ENCODE measurements at regions not wholly inside any gene's neighbourhood (a gene's known extent, or its start where the extent isn't known, plus 50 kb on each side); places are given as distances from the start of the nearest gene placed in this dataset.

DNA sequence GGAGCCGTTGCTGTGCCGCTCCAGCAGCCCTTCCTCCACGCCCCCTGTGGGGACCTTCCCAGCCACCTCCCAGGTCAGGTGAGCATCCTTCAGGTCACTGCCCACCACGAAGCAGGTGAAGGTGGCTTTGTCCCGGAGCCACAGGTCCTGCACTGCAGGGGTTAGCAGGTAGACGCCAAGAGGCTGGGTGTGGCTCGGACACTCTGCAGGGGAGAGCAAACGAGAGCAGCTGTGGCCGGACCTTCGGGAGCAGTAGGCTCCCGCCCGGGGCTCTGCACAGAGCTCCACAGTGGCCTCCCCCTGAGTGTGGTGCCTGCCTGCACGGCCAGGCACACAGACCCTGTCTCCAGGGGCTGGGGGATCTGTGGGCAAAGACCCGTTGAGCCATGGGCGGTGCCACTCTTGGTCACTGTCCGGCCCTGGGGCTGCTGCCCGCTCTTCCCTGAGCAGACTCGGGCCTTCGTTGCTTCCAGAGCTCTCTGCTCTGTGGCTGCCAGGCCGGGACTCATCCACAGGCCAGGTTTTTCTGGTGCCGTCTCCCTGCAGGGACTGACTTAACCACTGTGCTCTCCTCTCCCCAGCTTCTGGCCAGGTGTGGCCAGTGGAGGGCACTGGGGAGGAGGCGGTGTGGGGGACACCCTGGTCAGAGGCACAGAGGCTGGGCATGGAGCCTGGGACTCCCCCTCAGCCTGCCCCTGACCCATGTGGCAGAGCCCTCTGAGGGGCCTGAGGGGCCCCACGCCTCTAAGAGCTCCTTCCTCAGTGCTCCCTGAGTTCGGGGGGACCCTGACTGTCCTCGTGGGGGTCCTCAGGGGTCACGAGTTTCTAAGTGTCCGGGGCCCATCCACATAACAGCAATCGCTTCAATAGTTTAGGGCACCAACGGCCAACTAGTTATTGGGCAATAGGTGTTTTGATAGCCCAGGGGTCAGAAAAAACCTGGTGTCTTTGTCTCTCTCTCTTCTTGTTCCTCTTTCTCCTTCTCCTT is 314.9 kb downstream of the TMEM121 start:
- TF ChIP-seq CTCF (IDR thresholded peaks at IDR 0.05; ENCODE audit: low read depth, low read length): no peak

GRCh38 chr14:105842105-105842504 is 315.7 kb downstream of the TMEM121 start:
- H3K4me3 ChIP-seq (ENCODE audit: low read depth, low read length): no peak overlapping the region
- no peak for TF ChIP-seq CTCF (IDR thresholded peaks at IDR 0.05; ENCODE audit: low read depth, low read length)

More for the DNA sequence above, 314.9 kb downstream of the TMEM121 start:
- H3K4me3 ChIP-seq (ENCODE audit: low read depth, low read length): no peak overlapping the region

DNA sequence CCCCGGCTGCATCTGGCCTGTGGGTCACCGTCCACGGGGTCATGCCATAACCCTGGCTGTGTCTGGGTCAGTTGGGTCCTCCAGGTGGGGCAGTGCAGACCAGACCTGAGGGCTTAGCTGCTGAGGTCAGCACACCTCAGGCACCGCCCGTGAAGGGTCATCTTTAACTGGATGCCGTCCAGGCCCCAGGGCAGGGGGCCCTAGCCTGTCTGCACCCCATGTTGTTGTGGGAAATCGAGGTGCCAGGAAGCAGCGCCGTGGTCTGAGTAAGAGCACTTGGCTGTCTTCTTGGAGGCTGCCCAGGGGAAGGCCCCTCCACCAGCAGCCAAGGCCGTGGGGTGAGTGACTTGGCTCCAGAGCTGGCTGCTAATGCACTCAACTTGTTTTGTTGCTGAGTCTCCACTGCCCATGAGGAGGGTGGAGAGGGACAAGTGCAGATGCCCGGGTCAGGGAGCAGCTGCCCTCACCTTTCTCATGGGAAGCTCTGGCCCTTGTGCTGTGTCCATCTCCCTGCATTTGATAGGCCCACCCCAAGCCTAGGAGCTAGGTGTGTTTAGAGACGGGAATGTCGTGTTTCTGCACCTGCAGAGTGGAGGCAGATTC is 317.2 kb downstream of the TMEM121 start:
- no peak for TF ChIP-seq CTCF (IDR thresholded peaks at IDR 0.05; ENCODE audit: low read depth, low read length)
- H3K4me3 ChIP-seq (ENCODE audit: low read depth, low read length): no peak overlapping the region

DNA sequence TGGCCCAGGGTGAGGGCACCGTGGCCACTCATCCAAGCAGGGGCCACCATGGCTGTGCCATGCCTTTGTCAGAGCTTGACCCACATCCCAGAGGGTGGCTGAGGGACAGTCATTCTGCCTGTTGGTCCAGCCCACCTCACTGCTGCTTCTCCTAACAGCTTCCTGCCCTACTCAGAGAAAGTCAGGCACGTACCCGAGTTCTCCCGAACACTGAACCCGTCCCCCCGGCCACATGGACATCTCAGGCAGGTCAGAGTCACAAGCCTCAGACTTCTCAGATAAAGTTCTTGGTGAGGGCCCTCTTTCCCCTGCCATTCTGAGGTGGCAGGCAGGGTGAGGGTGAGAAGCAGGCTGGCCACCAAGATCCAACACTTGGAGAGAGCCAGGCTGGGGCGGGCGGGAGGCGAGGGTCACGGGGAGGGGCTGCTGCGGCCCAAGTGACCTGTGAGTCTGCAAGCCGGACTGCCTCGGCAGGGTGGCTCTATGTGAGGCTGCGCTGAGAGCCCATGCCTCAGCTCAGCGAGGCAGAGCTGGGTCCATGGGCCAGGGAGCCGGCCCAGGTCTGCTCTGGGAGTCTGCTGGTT is 317.8 kb downstream of the TMEM121 start:
- TF ChIP-seq CTCF (IDR thresholded peaks at IDR 0.05; ENCODE audit: low read depth, low read length): no peak
- H3K4me3 ChIP-seq (ENCODE audit: low read depth, low read length): no peak overlapping the region

DNA sequence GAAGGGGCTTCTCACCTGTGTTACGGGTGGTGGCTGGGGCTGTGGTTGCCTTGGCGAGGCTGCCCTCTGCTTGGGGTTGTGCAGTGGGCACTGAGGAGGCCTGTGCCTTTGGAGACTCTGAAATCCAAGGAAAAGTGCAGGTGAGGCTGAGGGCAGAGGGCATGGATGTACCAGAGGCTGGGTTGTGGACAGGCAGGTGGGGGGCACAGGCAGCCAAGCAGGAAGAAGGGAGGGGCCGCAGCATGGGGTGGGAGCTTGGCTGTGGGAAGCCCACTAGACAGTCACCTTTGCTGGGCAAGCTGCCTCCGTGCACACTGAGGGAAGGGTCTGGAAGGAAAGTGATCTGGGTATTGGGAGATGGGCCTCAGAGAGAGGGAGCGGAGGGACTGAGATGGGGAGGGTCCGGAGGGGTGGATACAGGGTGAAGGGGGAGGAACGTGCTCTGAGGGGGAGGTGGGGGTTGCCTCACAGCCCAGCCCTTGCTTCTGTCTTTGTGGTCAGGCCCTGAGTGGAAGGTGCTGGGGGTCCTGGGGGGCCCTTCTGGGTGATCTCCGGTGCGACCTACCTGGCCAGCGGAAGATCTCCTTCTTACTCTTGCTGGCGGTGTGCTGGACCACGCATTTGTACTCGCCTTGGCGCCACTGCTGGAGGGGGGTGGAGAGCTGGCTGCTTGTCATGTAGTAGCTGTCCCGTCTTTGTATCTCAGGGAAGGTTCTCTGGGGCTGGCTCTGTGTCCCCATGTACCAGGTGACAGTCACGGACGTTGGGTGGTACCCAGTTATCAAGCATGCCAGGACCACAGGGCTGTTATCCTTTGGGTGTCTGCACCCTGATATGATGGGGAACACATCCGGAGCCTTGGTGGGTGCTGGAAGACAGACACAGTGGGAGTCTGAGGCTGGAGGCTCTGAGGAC is 318.7 kb downstream of the TMEM121 start:
- no peak for TF ChIP-seq CTCF (IDR thresholded peaks at IDR 0.05; ENCODE audit: low read depth, low read length)
- H3K4me3 ChIP-seq (ENCODE audit: low read depth, low read length): no peak overlapping the region

DNA sequence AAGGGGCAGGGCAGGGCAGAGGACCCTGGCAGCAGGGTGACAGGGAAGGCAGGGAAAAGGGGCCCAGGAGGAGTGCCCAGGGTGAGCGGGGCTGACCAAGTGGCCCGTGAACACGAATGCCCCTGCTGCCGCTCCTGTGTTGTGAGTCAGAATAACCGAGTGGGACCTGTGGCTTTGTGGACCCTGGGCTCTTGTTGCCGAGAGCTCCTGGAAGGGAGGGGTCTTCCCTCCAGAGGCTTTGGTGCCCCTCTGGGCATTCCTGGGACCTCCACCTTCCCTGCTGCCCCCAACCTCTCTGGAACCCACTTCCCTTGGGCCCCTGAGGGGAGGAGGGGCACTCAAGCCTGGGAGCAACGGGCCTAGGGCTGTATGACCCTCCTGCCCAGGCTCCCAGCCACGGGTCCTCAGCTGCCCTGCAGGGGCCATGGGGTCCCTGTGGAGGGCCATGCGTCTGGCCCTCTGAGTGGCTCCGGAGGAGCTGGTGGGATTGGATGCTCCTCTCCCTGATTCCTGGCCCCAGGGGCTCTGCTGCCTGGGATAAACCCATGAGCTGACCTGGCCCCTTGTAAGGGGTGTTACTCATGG is 319.4 kb downstream of the TMEM121 start:
- TF ChIP-seq CTCF (IDR thresholded peaks at IDR 0.05; ENCODE audit: low read depth, low read length): no peak

More for the DNA sequence above, 319.4 kb downstream of the TMEM121 start:
- no peak overlapping the region for H3K4me3 ChIP-seq (ENCODE audit: low read depth, low read length)
